Calu3 (cell line): ENCODE measurements at regions not wholly inside any gene's neighbourhood (a gene's known extent, or its start where the extent isn't known, plus 50 kb on each side); places are given as distances from the start of the nearest gene placed in this dataset.

Experiments used
- BruUV-seq: library from RNA; stranded (reverse); fragments of 400-500 nt; replicated peaks from 2 replicates; lab custom pipeline; 2021; lab: Mats Ljungman, UMichigan
- CTCF ChIA-PET: fragments of 300-600 bp; sonication (Branson Sonifier 250); formaldehyde crosslinking; loops from one replicate; lab custom pipeline; 2022; ENCODE audit warnings: antibody characterized with exemption; lab: Charles Lee
- DNase-seq: peaks from one replicate; pipeline ENCODE4 v3.0.0; 2022
- H3K27ac Mint-ChIP-seq: one replicate; pipeline ENCODE4 v1.8.0; 2022; ENCODE audit warnings: mixed read lengths; ENCODE audit not compliant: unreplicated experiment
- H3K27me3 Mint-ChIP-seq: one replicate; pipeline ENCODE4 v1.8.0; 2022; ENCODE audit warnings: mixed read lengths; ENCODE audit not compliant: unreplicated experiment
- H3K36me3 Mint-ChIP-seq: one replicate; pipeline ENCODE4 v1.8.0; 2022; ENCODE audit warnings: mild to moderate bottlenecking, moderate library complexity, mixed read lengths; ENCODE audit not compliant: insufficient read depth, unreplicated experiment
- H3K4me1 Mint-ChIP-seq: one replicate; pipeline ENCODE4 v1.8.0; 2022; ENCODE audit warnings: mild to moderate bottlenecking, low read depth, mixed read lengths; ENCODE audit not compliant: unreplicated experiment
- H3K4me3 Mint-ChIP-seq: one replicate; pipeline ENCODE4 v1.8.0; 2022; ENCODE audit warnings: mild to moderate bottlenecking, low read depth, moderate library complexity, mixed read lengths; ENCODE audit not compliant: unreplicated experiment
- H3K9me3 Mint-ChIP-seq: one replicate; pipeline ENCODE4 v1.8.0; 2022; ENCODE audit warnings: low read depth, mixed read lengths; ENCODE audit not compliant: unreplicated experiment
- CTCF ChIP-seq: fragments of 200-600 bp; IDR thresholded peaks from one replicate; pipeline ENCODE4 v1.8.0; 2022; ENCODE audit warnings: antibody characterized with exemption; ENCODE audit not compliant: unreplicated experiment
- intact Hi-C: fragments of 100-400 bp; cut with micrococcal nuclease; formaldehyde crosslinking; loops from one replicate; pipeline ENCODE4 v1.10.0; 2022; ENCODE audit not compliant: unreplicated experiment

- Mint-ChIP-seq H3K27me3 (no peaks in the 10 kb centered on the region), H3K4me1 (peaks cover 15% of the 10 kb centered on the region), H3K27ac (no peak overlapping the region), H3K36me3 (peaks cover 19% of the 10 kb centered on the region), H3K4me3 (no peak overlapping the region), H3K9me3 (no peaks in the 10 kb centered on the region)
- no peak for DNase-seq
- CTCF ChIA-PET: no interaction called here
- no peak for TF ChIP-seq CTCF
- no TSS peak for BruUV-seq
- intact Hi-C loops: loop anchor here (2.0 kb wide), 1 partner anchor 1283 kb away; no protein-coding TSS in a partner anchor
These were observed 58.4 kb downstream of the SLC25A47 start for GRCh38 chr14:100381395-100382105.

GRCh38 chr14:100382106-100382455, 58.9 kb downstream of the SLC25A47 start:
- Mint-ChIP-seq H3K4me3 (no peak overlapping the region), H3K27ac (no peak overlapping the region), H3K36me3 (peaks cover 13% of the 10 kb centered on the region), H3K4me1 (peaks cover 9% of the 10 kb centered on the region), H3K27me3 (no peaks in the 10 kb centered on the region), H3K9me3 (no peaks in the 10 kb centered on the region)
- intact Hi-C loops: loop anchor here (2.0 kb wide), 1 partner anchor 1283 kb away; no protein-coding TSS in a partner anchor
- CTCF ChIA-PET: interaction anchor here (0.6 kb wide), 1 partner anchor 99 kb away, joined by 4 read pairs; no protein-coding TSS in a partner anchor
- no peak for TF ChIP-seq CTCF
- DNase-seq: no peak
- BruUV-seq: no TSS peak

- TF ChIP-seq CTCF: peak; percentile 85
- peak; percentile 70 for DNase-seq
- intact Hi-C loops: loop anchor here (2.0 kb wide), 2 partner anchors 263 to 1281 kb away; no protein-coding TSS in a partner anchor
- H3K4me3 Mint-ChIP-seq: no peak overlapping the region
- CTCF ChIA-PET: interaction anchor here (0.6 to 3.3 kb wide), 5 partner anchors 56 to 1280 kb away, joined by 3 to 32 read pairs (median 4); no protein-coding TSS in a partner anchor
- H3K9me3 Mint-ChIP-seq: no peaks in the 10 kb centered on the region
- H3K4me1 Mint-ChIP-seq: peaks cover 12% of the 10 kb centered on the region
- no peaks in the 10 kb centered on the region for H3K27me3 Mint-ChIP-seq
- BruUV-seq: no TSS peak
- no peak overlapping the region for H3K27ac Mint-ChIP-seq
- peaks cover 5% of the 10 kb centered on the region for H3K36me3 Mint-ChIP-seq
These were observed 60.6 kb downstream of the SLC25A47 start for GRCh38 chr14:100383727-100384158.

- Mint-ChIP-seq H3K4me3 (no peak overlapping the region), H3K36me3 (peaks cover 5% of the 10 kb centered on the region), H3K27ac (no peak overlapping the region), H3K9me3 (no peaks in the 10 kb centered on the region), H3K4me1 (peaks cover 12% of the 10 kb centered on the region), H3K27me3 (no peaks in the 10 kb centered on the region)
- TF ChIP-seq CTCF: no peak
- no peak for DNase-seq
- CTCF ChIA-PET: interaction anchor here (1.2 to 3.3 kb wide), 6 partner anchors 33 to 1280 kb away, joined by 3 to 32 read pairs (median 4); no protein-coding TSS in a partner anchor
- intact Hi-C loops: loop anchor here (2.0 kb wide), 1 partner anchor 263 kb away; no protein-coding TSS in a partner anchor
- BruUV-seq: no TSS peak
These were observed 61.1 kb downstream of the SLC25A47 start for GRCh38 chr14:100384277-100384676.
